ENCODE measurements at regions not wholly inside any gene's neighbourhood (a gene's known extent, or its start where the extent isn't known, plus 50 kb on each side); places are given as distances from the start of the nearest gene placed in this dataset.

DNA sequence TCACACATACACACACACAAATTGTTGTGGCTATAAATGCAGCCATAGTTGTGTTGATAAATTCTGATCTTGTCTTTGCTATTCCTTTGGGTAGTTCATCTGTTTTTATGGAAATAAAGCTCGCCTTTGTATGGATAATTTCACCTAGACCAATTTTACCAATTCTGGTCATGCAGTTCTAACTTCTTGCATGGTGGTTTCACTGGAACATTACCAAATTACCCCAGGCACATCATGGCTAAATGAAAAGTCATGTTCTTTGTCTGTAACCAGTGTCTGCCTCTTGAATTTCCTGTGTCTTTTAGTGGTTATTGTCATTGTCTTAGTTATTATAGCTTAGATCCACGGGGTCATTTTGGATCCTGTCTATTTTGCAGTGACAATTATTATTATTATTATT lies 50.3 kb upstream of the TMC1 start:
- Histone ChIP-seq H3K9me3 (ENCODE audit: control insufficient read depth, low read length) (no peaks in the 10 kb centered on the region), H3K27me3 (ENCODE audit: control insufficient read depth, insufficient read depth, low read length, poor library complexity, severe bottlenecking) (no peaks in the 10 kb centered on the region), H3K4me3 (ENCODE audit: insufficient read depth, low read depth, low read length) (no peak overlapping the region), H3K27ac (ENCODE audit: insufficient read depth, low read depth, low read length, poor library complexity, severe bottlenecking) (no peak overlapping the region), H3K4me1 (ENCODE audit: control insufficient read depth, insufficient read depth, low read length) (no peaks in the 10 kb centered on the region), H3K36me3 (ENCODE audit: control insufficient read depth, insufficient read depth, low read length) (no peaks in the 10 kb centered on the region)
- 100% methylated on average over 1 to 2 of the region's 2 CpGs for WGBS, 2 experiments

DNA sequence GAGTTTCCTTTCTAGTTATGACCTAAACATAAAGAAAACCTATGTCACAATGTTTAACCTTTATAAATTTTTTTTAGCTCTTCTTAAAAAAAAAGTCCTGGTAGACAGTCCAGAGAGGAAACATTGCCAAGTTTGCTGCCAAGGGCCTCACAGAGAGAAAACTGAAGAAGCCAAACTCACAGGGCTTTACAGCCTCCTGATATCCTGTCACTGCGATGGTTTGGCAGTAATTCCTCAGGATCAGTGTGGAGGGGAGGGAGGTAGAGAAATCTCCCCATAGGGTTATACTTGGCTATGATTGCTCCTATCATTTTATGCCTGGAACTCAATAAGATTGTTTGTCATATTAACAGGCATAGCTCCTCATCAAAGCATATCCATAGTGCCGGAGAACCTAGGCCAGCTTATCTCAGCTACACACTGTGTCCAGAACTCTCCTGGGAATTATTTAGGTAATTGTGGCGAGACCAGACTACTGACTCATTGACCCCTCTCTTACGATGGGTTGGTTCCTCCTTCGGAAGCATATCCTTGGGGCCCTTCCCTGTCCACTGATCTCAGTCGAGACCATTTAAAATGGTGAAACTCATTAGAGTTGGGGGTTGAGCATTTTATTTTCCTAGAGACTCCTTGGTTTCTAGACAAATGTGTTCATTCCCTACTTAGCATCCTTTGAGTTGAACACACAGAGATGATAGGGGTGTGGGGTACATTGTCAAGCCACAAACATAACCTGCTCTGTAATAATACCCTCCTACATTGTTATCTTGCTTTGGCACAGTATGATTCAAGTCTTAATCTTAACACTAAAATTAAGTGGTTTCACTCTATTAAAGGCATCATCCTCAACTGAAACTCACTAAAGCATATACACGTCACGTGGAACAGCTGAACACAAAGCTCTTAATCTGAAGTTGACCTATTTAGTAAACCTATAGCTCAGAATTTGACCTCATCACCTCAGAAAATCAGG lies 53.4 kb upstream of the TMC1 start:
- Histone ChIP-seq H3K36me3 (ENCODE audit: control insufficient read depth, insufficient read depth, low read length) (no peaks in the 10 kb centered on the region), H3K27ac (ENCODE audit: insufficient read depth, low read depth, low read length, poor library complexity, severe bottlenecking) (no peak overlapping the region), H3K9me3 (ENCODE audit: control insufficient read depth, low read length) (no peaks in the 10 kb centered on the region), H3K27me3 (ENCODE audit: control insufficient read depth, insufficient read depth, low read length, poor library complexity, severe bottlenecking) (no peaks in the 10 kb centered on the region), H3K4me3 (ENCODE audit: insufficient read depth, low read depth, low read length) (no peak overlapping the region), H3K4me1 (ENCODE audit: control insufficient read depth, insufficient read depth, low read length) (no peaks in the 10 kb centered on the region)
- 91 to 94% methylated on average over 8 of the region's 8 CpGs for WGBS, 2 experiments

DNA sequence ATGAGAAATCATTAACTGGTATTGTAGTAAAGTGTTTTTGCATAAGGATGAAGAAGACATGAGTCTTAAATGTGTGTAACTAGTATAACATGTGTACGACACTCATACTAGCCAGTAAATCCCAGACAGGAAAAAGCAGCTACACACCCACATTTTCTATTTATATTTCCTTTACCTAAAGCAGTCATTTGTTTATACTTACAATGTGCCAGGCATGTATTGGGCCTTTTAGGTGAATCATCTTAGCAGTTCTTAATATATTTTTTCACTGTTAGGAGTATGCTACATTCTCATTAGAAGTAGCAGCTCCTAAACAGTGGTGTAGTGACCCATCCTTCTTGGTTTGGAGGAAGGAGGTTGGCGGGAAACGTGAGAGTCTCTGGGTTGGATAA lies 55.8 kb upstream of the TMC1 start:
- WGBS, 2 experiments: 94% methylated on average over 3 of the region's 3 CpGs
- H3K4me3 ChIP-seq (ENCODE audit: insufficient read depth, low read depth, low read length): no peak overlapping the region
- no peaks in the 10 kb centered on the region for H3K36me3 ChIP-seq (ENCODE audit: control insufficient read depth, insufficient read depth, low read length)
- no peak overlapping the region for H3K27ac ChIP-seq (ENCODE audit: insufficient read depth, low read depth, low read length, poor library complexity, severe bottlenecking)
- H3K4me1 ChIP-seq (ENCODE audit: control insufficient read depth, insufficient read depth, low read length): no peaks in the 10 kb centered on the region
- no peaks in the 10 kb centered on the region for H3K27me3 ChIP-seq (ENCODE audit: control insufficient read depth, insufficient read depth, low read length, poor library complexity, severe bottlenecking)
- no peaks in the 10 kb centered on the region for H3K9me3 ChIP-seq (ENCODE audit: control insufficient read depth, low read length)

GRCh38 chr9:72464857-72465592 lies 56.4 kb upstream of the TMC1 start:
- H3K27ac ChIP-seq (ENCODE audit: insufficient read depth, low read depth, low read length, poor library complexity, severe bottlenecking): no peak overlapping the region
- H3K36me3 ChIP-seq (ENCODE audit: control insufficient read depth, insufficient read depth, low read length): no peaks in the 10 kb centered on the region
- WGBS, 2 experiments: 93 to 94% methylated on average over 9 of the region's 9 CpGs
- no peaks in the 10 kb centered on the region for H3K9me3 ChIP-seq (ENCODE audit: control insufficient read depth, low read length)
- no peaks in the 10 kb centered on the region for H3K4me1 ChIP-seq (ENCODE audit: control insufficient read depth, insufficient read depth, low read length)
- H3K27me3 ChIP-seq (ENCODE audit: control insufficient read depth, insufficient read depth, low read length, poor library complexity, severe bottlenecking): no peaks in the 10 kb centered on the region
- no peak overlapping the region for H3K4me3 ChIP-seq (ENCODE audit: insufficient read depth, low read depth, low read length)

DNA sequence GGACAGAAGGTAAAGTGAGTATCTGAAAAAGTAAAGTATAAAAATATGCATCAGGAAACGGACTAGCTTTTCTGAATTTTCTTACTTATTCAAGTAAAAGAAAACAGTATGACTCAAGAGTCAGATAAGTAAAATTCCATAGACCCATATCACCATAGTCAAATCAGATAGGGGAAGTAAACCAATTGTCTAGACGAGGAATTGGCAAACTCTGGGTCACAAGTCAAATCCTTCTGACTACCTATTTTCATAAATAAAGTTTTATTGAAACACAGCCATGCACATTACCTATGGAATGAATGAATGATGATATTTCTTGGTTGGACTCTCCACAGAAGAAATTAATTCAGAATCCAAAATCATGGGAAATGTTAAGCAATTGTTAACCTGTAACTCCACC lies 59.1 kb upstream of the TMC1 start:
- Histone ChIP-seq H3K36me3 (ENCODE audit: control insufficient read depth, insufficient read depth, low read length) (no peaks in the 10 kb centered on the region), H3K4me1 (ENCODE audit: control insufficient read depth, insufficient read depth, low read length) (peaks cover 12% of the 10 kb centered on the region), H3K4me3 (ENCODE audit: insufficient read depth, low read depth, low read length) (no peak overlapping the region), H3K27me3 (ENCODE audit: control insufficient read depth, insufficient read depth, low read length, poor library complexity, severe bottlenecking) (no peaks in the 10 kb centered on the region), H3K27ac (ENCODE audit: insufficient read depth, low read depth, low read length, poor library complexity, severe bottlenecking) (no peak overlapping the region), H3K9me3 (ENCODE audit: control insufficient read depth, low read length) (no peaks in the 10 kb centered on the region)
- 92 to 97% methylated on average over 2 of the region's 2 CpGs for WGBS, 2 experiments

GRCh38 chr9:72460342-72461312 lies 60.8 kb upstream of the TMC1 start:
- Histone ChIP-seq H3K36me3 (ENCODE audit: control insufficient read depth, insufficient read depth, low read length) (no peaks in the 10 kb centered on the region), H3K27ac (ENCODE audit: insufficient read depth, low read depth, low read length, poor library complexity, severe bottlenecking) (no peak overlapping the region), H3K4me1 (ENCODE audit: control insufficient read depth, insufficient read depth, low read length) (peaks cover 20% of the 10 kb centered on the region), H3K9me3 (ENCODE audit: control insufficient read depth, low read length) (no peaks in the 10 kb centered on the region), H3K27me3 (ENCODE audit: control insufficient read depth, insufficient read depth, low read length, poor library complexity, severe bottlenecking) (no peaks in the 10 kb centered on the region), H3K4me3 (ENCODE audit: insufficient read depth, low read depth, low read length) (no peak overlapping the region)
- 95 to 97% methylated on average over 5 to 7 of the region's 7 CpGs for WGBS, 2 experiments

GRCh38 chr9:72459308-72459707 lies 62.1 kb upstream of the TMC1 start:
- no peaks in the 10 kb centered on the region for H3K27me3 ChIP-seq (ENCODE audit: control insufficient read depth, insufficient read depth, low read length, poor library complexity, severe bottlenecking)
- H3K27ac ChIP-seq (ENCODE audit: insufficient read depth, low read depth, low read length, poor library complexity, severe bottlenecking): no peak overlapping the region
- no peak overlapping the region for H3K4me3 ChIP-seq (ENCODE audit: insufficient read depth, low read depth, low read length)
- WGBS, 2 experiments: 89 to 95% methylated on average over 1 of the region's 1 CpG
- no peaks in the 10 kb centered on the region for H3K36me3 ChIP-seq (ENCODE audit: control insufficient read depth, insufficient read depth, low read length)
- peaks cover 29% of the 10 kb centered on the region for H3K4me1 ChIP-seq (ENCODE audit: control insufficient read depth, insufficient read depth, low read length)
- no peaks in the 10 kb centered on the region for H3K9me3 ChIP-seq (ENCODE audit: control insufficient read depth, low read length)

GRCh38 chr9:72458153-72458552 lies 63.3 kb upstream of the TMC1 start:
- H3K4me3 ChIP-seq (ENCODE audit: insufficient read depth, low read depth, low read length): no peak overlapping the region
- H3K36me3 ChIP-seq (ENCODE audit: control insufficient read depth, insufficient read depth, low read length): no peaks in the 10 kb centered on the region
- H3K27ac ChIP-seq (ENCODE audit: insufficient read depth, low read depth, low read length, poor library complexity, severe bottlenecking): no peak overlapping the region
- H3K4me1 ChIP-seq (ENCODE audit: control insufficient read depth, insufficient read depth, low read length): peaks cover 30% of the 10 kb centered on the region
- H3K9me3 ChIP-seq (ENCODE audit: control insufficient read depth, low read length): no peaks in the 10 kb centered on the region
- H3K27me3 ChIP-seq (ENCODE audit: control insufficient read depth, insufficient read depth, low read length, poor library complexity, severe bottlenecking): no peaks in the 10 kb centered on the region

GRCh38 chr9:72457366-72457765 lies 64.0 kb upstream of the TMC1 start:
- no peaks in the 10 kb centered on the region for H3K36me3 ChIP-seq (ENCODE audit: control insufficient read depth, insufficient read depth, low read length)
- H3K4me3 ChIP-seq (ENCODE audit: insufficient read depth, low read depth, low read length): no peak overlapping the region
- H3K27ac ChIP-seq (ENCODE audit: insufficient read depth, low read depth, low read length, poor library complexity, severe bottlenecking): no peak overlapping the region
- no peaks in the 10 kb centered on the region for H3K9me3 ChIP-seq (ENCODE audit: control insufficient read depth, low read length)
- no CpG with 5 or more reads among the region's 2 CpGs for WGBS, 2 experiments
- H3K4me1 ChIP-seq (ENCODE audit: control insufficient read depth, insufficient read depth, low read length): peaks cover 30% of the 10 kb centered on the region
- no peaks in the 10 kb centered on the region for H3K27me3 ChIP-seq (ENCODE audit: control insufficient read depth, insufficient read depth, low read length, poor library complexity, severe bottlenecking)
